AG09309 (cell line): ENCODE measurements at regions not wholly inside any gene's neighbourhood (a gene's known extent, or its start where the extent isn't known, plus 50 kb on each side); places are given as distances from the start of the nearest gene placed in this dataset.
A peak's percentile ranks its signal among the peaks of the same experiment; 100 is the strongest.

Experiments used
- DNase-seq: peaks from one replicate; pipeline ENCODE4 v3.0.0-alpha.2; 2010; ENCODE audit warnings: low read depth
- H3K4me3 ChIP-seq: 2 replicates; pipeline ENCODE4 v1.5.1; 2011; ENCODE audit warnings: mild to moderate bottlenecking, low read depth, low read length, moderate library complexity; ENCODE audit not compliant: control insufficient read depth
- CTCF ChIP-seq: IDR thresholded peaks from 2 replicates; pipeline ENCODE4 v1.5.1; 2011; ENCODE audit warnings: mild to moderate bottlenecking, low read depth, low read length, inconsistent platforms; ENCODE audit not compliant: insufficient read depth, control insufficient read depth; ENCODE audit errors: missing control alignments

GRCh38 chr2:219835493-219835892 lies 208.1 kb downstream of the SLC4A3 start:
- no peak for TF ChIP-seq CTCF
- no peak overlapping the region for H3K4me3 ChIP-seq
- DNase-seq = no peak

GRCh38 chr2:219836647-219837177 lies 209.3 kb downstream of the SLC4A3 start:
- TF ChIP-seq CTCF = peak; percentile 59
- DNase-seq = peak; percentile 4
- H3K4me3 ChIP-seq = no peak overlapping the region

GRCh38 chr2:219844401-219845091 lies 217.1 kb downstream of the SLC4A3 start:
- no peak overlapping the region for H3K4me3 ChIP-seq
- DNase-seq = no peak

DNA sequence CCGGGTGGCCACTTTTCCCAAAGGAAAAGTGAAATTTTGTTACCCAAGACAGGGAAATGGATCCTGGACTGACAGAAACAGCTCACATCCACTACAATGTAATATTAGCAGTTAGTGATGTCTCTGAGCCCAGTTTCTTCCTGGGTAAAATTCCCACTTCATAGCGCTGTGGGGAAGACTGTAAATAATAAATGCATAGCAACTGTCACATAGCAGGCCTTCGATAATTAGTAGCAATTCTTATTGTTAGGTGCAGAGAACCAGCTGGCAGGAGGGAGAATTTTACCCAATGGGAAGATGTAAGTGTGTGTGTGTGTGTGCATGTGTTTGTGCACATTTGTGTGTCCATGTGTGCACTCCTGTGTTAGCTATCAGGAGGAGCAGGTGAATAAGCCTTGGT lies 221.5 kb downstream of the SLC4A3 start:
- DNase-seq = no peak
- H3K4me3 ChIP-seq = no peak overlapping the region
- TF ChIP-seq CTCF = no peak

More at GRCh38 chr2:219844401-219845091, 217.1 kb downstream of the SLC4A3 start:
- no peak for TF ChIP-seq CTCF

DNA sequence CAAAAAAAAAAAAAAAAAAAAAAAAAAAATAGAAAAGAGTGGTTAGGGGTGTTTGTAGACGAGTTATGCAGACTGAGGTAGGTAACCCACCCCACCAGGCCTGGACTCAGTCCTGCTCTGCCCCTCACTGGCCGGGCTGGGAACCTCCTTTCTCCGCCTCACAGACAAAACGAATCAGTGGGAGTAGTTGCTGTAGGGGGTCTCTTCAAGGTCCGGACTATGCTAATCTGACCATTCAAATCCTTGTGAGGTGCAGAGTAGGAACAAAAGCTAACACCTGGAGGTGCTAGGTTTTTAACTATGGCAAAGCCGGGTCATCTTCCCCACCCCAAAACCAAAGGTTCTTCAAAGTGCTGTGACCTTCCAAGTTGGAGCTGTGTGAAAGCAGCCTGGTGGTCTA lies 223.7 kb downstream of the SLC4A3 start:
- DNase-seq = no peak
- H3K4me3 ChIP-seq = no peak overlapping the region
- no peak for TF ChIP-seq CTCF

DNA sequence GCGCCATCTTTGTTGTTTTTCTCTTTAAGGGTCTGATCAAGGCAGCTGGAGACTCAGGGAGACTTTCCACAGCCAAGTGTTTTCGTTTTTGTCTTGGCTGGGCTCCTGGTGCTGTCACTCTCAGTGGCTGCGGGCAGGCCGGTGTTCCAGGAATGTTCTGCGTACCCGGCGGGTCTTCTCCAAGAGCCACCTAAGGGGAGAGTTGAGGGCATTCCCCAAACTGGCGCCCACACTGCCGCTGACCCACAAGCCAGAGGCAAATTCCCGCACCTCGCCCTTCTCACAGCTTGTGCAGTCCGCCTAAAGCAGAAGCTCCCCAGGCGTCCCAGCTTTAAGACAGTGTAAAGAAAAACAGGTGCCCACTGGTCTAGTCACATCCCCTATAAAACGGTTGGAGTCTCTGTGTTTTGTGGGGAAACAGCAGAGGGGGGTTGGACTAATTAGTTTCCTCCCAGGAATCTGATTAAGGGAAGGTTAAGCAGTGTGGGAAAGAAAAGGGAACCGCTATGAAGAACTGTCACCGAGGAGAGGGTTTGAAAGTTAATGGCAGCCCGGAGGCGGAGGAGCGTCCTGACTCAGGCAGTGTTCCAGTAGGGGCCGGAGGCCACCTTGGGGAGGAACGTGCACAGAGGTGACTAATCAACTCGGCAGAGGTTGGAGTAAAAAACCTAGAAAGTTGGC lies 224.5 kb downstream of the SLC4A3 start:
- no peak for TF ChIP-seq CTCF
- H3K4me3 ChIP-seq = peak overlapping the region; percentile 31
- DNase-seq = no peak

DNA sequence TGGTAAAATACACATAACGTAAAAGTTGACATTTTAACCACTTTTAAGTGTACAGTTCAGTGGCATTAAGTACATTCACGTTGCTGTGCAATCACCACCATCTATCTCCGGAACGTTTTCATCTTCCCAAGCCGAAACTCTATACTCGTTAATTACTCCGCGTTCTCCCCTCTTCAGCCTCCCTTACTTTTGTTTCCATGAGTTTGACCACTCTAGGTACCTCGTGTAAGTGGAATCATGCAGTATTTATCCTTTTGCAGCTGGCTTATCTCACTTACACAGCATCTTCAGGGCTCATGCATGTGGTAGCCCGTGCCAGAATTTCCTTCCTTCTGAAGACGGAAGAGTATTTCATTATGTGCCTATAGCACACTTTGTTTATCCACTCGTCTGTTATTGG lies 225.2 kb downstream of the SLC4A3 start:
- no peak for TF ChIP-seq CTCF
- no peak for DNase-seq
- no peak overlapping the region for H3K4me3 ChIP-seq
